ENCODE measurements at regions not wholly inside any gene's neighbourhood (a gene's known extent, or its start where the extent isn't known, plus 50 kb on each side); places are given as distances from the start of the nearest gene placed in this dataset.

- no peak for TF ChIP-seq CTCF (IDR thresholded peaks at IDR 0.05; ENCODE audit: extremely low read depth in 1 of 2, insufficient read depth in 1 of 2, low read depth in 1 of 2, low read length in 2 of 2)
- TF ChIP-seq EZH2 (IDR thresholded peaks at IDR 0.05; ENCODE audit: borderline replicate concordance, low read depth, low read length, severe bottlenecking): no peak
- TF ChIP-seq POLR2AphosphoS5 (IDR thresholded peaks at IDR 0.05; ENCODE audit: insufficient read depth, low read depth, low read length): no peak
- TF ChIP-seq MAX (IDR thresholded peaks at IDR 0.05; ENCODE audit: insufficient read depth, insufficient read length): no peak
- TF ChIP-seq POLR2A (IDR thresholded peaks at IDR 0.05; ENCODE audit: low read depth, low read length): no peak
- TF ChIP-seq JUN (IDR thresholded peaks at IDR 0.05; ENCODE audit: borderline replicate concordance, insufficient read depth, insufficient read length, low read depth): no peak
- TF ChIP-seq FOS (IDR thresholded peaks at IDR 0.05; ENCODE audit: borderline replicate concordance, insufficient read depth, low read length): no peak
Observed at GRCh38 chr17:33515974-33516373, 222.9 kb upstream of the ASIC2 start.

All from endothelial cell of umbilical vein (primary cell).